ENCODE measurements at regions not wholly inside any gene's neighbourhood (a gene's known extent, or its start where the extent isn't known, plus 50 kb on each side); places are given as distances from the start of the nearest gene placed in this dataset.

DNA sequence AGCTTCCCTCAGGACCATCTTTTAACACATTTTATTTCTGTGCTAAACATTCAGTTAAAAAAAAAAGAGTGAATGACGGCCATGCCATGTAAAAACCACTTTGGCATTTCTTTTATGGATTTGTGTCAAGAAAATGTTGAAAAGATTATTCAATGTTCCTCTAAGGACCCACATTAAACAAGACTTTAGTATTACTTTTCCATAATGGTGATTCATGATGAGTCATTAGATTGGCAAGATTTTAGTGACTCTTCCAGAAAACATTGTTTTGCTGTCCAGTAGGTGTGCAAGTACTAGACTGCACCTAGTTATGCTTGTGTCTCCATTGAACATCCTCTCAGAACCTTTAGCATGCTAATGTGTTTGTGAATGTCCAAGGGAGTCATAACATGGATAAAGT is 748.6 kb downstream of the STPG2 start:
- Histone ChIP-seq H3K9me1 (ENCODE audit: insufficient read depth, low read length) (no peaks in the 10 kb centered on the region), H3K4me2 (ENCODE audit: low read depth, low read length) (no peak overlapping the region), H3K14ac (replicated peaks; ENCODE audit: low read depth, low read length) (no peak overlapping the region), H3K4me1 (ENCODE audit: control insufficient read depth, insufficient read depth, low read length) (no peaks in the 10 kb centered on the region), H3K4me3 (ENCODE audit: insufficient read depth, low read depth, low read length) (no peak overlapping the region), H4K20me1 (ENCODE audit: insufficient read depth, low read length) (no peaks in the 10 kb centered on the region), H4K5ac (ENCODE audit: low read depth, low read length) (no peak overlapping the region), H3K79me1 (ENCODE audit: low read depth in 1 of 2, low read length in 2 of 2) (no peaks in the 10 kb centered on the region), H4K8ac (ENCODE audit: low read depth in 2 of 2, low read length in 2 of 2) (no peak overlapping the region), H2BK15ac (ENCODE audit: low read depth, low read length) (no peak overlapping the region), H3K27ac (ENCODE audit: insufficient read depth, low read length) (no peak overlapping the region), H2BK120ac (ENCODE audit: low read depth, low read length) (no peak overlapping the region), H2AK5ac (ENCODE audit: low read depth, low read length) (no peak overlapping the region), H2BK5ac (ENCODE audit: low read depth, low read length, poor library complexity, severe bottlenecking) (no peak overlapping the region), H3K4ac (ENCODE audit: low read depth, low read length) (no peak overlapping the region), H3K23ac (ENCODE audit: low read depth, low read length) (no peak overlapping the region), H3K36me3 (ENCODE audit: control insufficient read depth, insufficient read depth, low read length) (no peaks in the 10 kb centered on the region), H2AFZ (replicated peaks; ENCODE audit: low read length, poor library complexity) (no peak overlapping the region), H3K56ac (ENCODE audit: extremely low read depth, insufficient read depth, low read length) (no peak overlapping the region), H3K9ac (ENCODE audit: low read depth, low read length) (no peak overlapping the region), H2AK9ac (replicated peaks; ENCODE audit: low read depth, low read length, poor library complexity) (no peak overlapping the region), H4K91ac (ENCODE audit: insufficient read depth, low read depth, low read length) (no peak overlapping the region), H3K18ac (ENCODE audit: low read depth, low read length) (no peak overlapping the region), H3K27me3 (ENCODE audit: control insufficient read depth, insufficient read depth, low read length) (no peaks in the 10 kb centered on the region), H3K9me3 (ENCODE audit: control insufficient read depth, insufficient read depth, low read length) (peaks cover 2% of the 10 kb centered on the region), H2BK20ac (ENCODE audit: low read depth, low read length) (no peak overlapping the region)
- ChIA-PET POLR2A (ENCODE audit: unreplicated experiment) (no interaction called here), CTCF (no interaction called here)
- dilution Hi-C loops (cut with HindIII; ENCODE audit: low sequenced_read_pairs, unreplicated experiment) (no loop called here), in situ Hi-C loops (cut with MboI; ENCODE audit: low sequenced_read_pairs) (no loop called here), intact Hi-C loops (cut with micrococcal nuclease) (no loop called here)
- no CpG with 5 or more reads among the region's 1 CpG for WGBS, 2 experiments (ENCODE audit: extremely low coverage in 2 of 2, insufficient read length in 1 of 2)
- no TSS peak for BruUV-seq (replicated peaks)
- TF ChIP-seq RCOR1 (IDR thresholded peaks at IDR 0.05; ENCODE audit: insufficient replicate concordance, low read length) (no peak), MXI1 (IDR thresholded peaks at IDR 0.05; ENCODE audit: borderline replicate concordance, low read depth, low read length) (no peak)
- ATAC-seq (ENCODE audit: low read depth) (no peak), DNase-seq (no peak)
